Upper lobe of left lung (tissue), 6 donors: ENCODE measurements at regions not wholly inside any gene's neighbourhood (a gene's known extent, or its start where the extent isn't known, plus 50 kb on each side); places are given as distances from the start of the nearest gene placed in this dataset.

ENCODE experiments used
- ATAC-seq, 2 donors: fragments of 200-7000 bp; cut with Tn5 transposase; one replicate each; pipeline ENCODE4 v1.9.1; 2022; ENCODE audit warnings: mild to moderate bottlenecking in 2 of 2, moderate library complexity in 2 of 2; ENCODE audit not compliant: low FRiP score in 2 of 2
- DNase-seq, 2 donors: peaks; one replicate each; pipeline ENCODE4 v3.0.0-alpha.2; 2019 to 2020
- H3K27ac ChIP-seq, 4 donors: fragments of 200-600 bp; sonication (generic); one replicate each; pipeline ENCODE4 v1.5.1; 2016 to 2019
- H3K27me3 ChIP-seq, 4 donors: fragments of 200-600 bp; sonication (generic); one replicate each; pipeline ENCODE4 v1.5.1; 2017 to 2019
- H3K36me3 ChIP-seq, 4 donors: fragments of 200-600 bp; sonication (generic); one replicate each; pipeline ENCODE4 v1.5.1; 2016 to 2019
- H3K4me1 ChIP-seq, 4 donors: fragments of 200-600 bp; sonication (generic); one replicate each; pipeline ENCODE4 v1.5.1; 2018 to 2019
- H3K4me3 ChIP-seq, 4 donors: fragments of 200-600 bp; sonication (generic); one replicate each; pipeline ENCODE4 v1.5.1; 2017 to 2019; ENCODE audit warnings: mild to moderate bottlenecking in 2 of 4, moderate library complexity in 1 of 4
- H3K9me3 ChIP-seq, 4 donors: fragments of 200-600 bp; sonication (generic); one replicate each; pipeline ENCODE4 v1.5.1; 2018 to 2019
- EP300 ChIP-seq, 4 donors: sonication (generic); formaldehyde crosslinking; IDR thresholded peaks; one replicate each; pipeline ENCODE4 v1.5.1; 2017; ENCODE audit warnings: antibody characterized with exemption in 4 of 4, control low read depth in 2 of 4
- POLR2A ChIP-seq, 4 donors: fragments of 450-650 bp; IDR thresholded peaks; one replicate each; pipeline ENCODE4 v1.5.1; 2016 to 2017; ENCODE audit warnings: antibody characterized with exemption in 4 of 4, mild to moderate bottlenecking in 2 of 4
- POLR2AphosphoS5 ChIP-seq, 2 donors: sonication (generic); formaldehyde crosslinking; IDR thresholded peaks; one replicate each; pipeline ENCODE4 v1.5.1; 2017; ENCODE audit warnings: antibody characterized with exemption in 2 of 2
- WGBS, 2 donors: methylation state at CpG; one replicate each; pipeline ENCODE4 v1.1.5; 2017 to 2018; 5-methylcytosine and 5-hydroxymethylcytosine counted together
- TF ChIP-seq, protein P1 (sequence below), 6 experiments: fragments of 450-650 bp in 4 of 6; fragments of 200-600 bp in 2 of 6; sonication (generic) in 2 of 6; IDR thresholded peaks; one replicate each; pipeline ENCODE4 v1.5.1; 2016 to 2019; ENCODE audit warnings: antibody characterized with exemption in 6 of 6
- donor health status: DM: no; HTN: no; CAD: no; lungs with moderate emphysema.
- donor health status: DM: no; HTN: yes; CAD: no; lungs with severe emphysema.

DNA sequence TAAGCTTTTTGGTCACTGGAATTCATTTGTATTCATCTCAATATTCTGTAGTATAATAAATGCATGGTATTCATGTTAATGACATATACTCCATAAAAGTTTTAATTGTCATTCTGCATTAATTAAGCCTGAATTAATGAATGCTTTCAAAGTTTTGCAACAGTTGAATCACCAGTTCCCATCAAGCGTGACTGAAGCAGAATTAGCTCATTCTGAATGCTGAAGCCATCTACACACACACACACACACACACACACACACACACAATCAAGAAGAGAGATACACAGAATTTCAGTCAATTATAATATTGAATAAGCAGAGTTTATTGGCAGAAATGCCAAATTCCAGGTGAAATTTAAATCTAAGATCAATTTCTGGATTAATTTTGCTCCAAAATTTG, 252.1 kb upstream of the KCNMB2 start:
- Histone ChIP-seq H3K4me1 (no peaks in the 10 kb centered on the region), H3K9me3 (peaks cover 6 to 13% (median 10%) of the 10 kb centered on the region in 4 donors), H3K4me3 (no peak overlapping the region), H3K27me3 (no peaks in the 10 kb centered on the region), H3K27ac (no peak overlapping the region), H3K36me3 (no peaks in the 10 kb centered on the region)
- whole genome bisulfite sequencing, 2 donors = 86 to 100% methylated on average over 1 of the region's 1 CpG
- DNase-seq (no peak), ATAC-seq (no peak)
- TF ChIP-seq POLR2AphosphoS5 (IDR thresholded peaks at IDR 0.05) (no peak), POLR2A (IDR thresholded peaks at IDR 0.05) (no peak), EP300 (IDR thresholded peaks at IDR 0.05) (no peak)
- TF ChIP-seq, protein P1, sequence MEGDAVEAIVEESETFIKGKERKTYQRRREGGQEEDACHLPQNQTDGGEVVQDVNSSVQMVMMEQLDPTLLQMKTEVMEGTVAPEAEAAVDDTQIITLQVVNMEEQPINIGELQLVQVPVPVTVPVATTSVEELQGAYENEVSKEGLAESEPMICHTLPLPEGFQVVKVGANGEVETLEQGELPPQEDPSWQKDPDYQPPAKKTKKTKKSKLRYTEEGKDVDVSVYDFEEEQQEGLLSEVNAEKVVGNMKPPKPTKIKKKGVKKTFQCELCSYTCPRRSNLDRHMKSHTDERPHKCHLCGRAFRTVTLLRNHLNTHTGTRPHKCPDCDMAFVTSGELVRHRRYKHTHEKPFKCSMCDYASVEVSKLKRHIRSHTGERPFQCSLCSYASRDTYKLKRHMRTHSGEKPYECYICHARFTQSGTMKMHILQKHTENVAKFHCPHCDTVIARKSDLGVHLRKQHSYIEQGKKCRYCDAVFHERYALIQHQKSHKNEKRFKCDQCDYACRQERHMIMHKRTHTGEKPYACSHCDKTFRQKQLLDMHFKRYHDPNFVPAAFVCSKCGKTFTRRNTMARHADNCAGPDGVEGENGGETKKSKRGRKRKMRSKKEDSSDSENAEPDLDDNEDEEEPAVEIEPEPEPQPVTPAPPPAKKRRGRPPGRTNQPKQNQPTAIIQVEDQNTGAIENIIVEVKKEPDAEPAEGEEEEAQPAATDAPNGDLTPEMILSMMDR (IDR thresholded peaks at IDR 0.05) = no peak

DNA sequence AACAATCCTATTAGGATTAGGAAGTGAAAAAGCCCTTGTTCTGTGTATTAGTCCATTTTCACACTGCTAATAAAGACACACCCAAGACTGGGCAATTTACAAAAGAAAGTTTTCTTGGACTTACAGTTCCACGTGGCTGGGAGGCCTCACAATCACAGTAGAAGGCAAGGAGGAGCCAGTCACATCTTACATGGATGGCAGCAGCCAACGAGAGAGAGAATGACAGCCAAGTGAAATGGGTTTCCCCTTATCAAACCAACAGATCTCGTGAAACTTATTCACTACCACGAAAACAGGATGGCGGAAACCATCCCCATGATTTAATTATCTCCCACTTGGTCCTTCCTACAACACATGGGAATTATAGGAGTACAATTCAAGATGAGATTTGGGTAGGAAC, 248.2 kb upstream of the KCNMB2 start:
- no peak for DNase-seq
- no peaks in the 10 kb centered on the region for H3K4me1 ChIP-seq
- 84 to 88% methylated on average over 5 of the region's 5 CpGs for WGBS, 2 donors
- no peak overlapping the region for H3K27ac ChIP-seq
- no peaks in the 10 kb centered on the region for H3K36me3 ChIP-seq
- ATAC-seq = no peak
- H3K4me3 ChIP-seq = no peak overlapping the region
- no peaks in the 10 kb centered on the region for H3K27me3 ChIP-seq
- no peaks in the 10 kb centered on the region for H3K9me3 ChIP-seq
- TF ChIP-seq EP300 (IDR thresholded peaks at IDR 0.05) (no peak), POLR2A (IDR thresholded peaks at IDR 0.05) (no peak), POLR2AphosphoS5 (IDR thresholded peaks at IDR 0.05) (no peak)
- TF ChIP-seq, protein P1 (IDR thresholded peaks at IDR 0.05) = no peak

GRCh38 chr3:178289544-178290160, 246.6 kb upstream of the KCNMB2 start:
- H3K27ac ChIP-seq = no peak overlapping the region
- no peak overlapping the region for H3K4me3 ChIP-seq
- no peaks in the 10 kb centered on the region for H3K36me3 ChIP-seq
- DNase-seq (no peak), ATAC-seq (peak in 1 of 2 donors; percentile 59)
- WGBS, 2 donors = 37 to 44% methylated on average over 6 of the region's 6 CpGs
- TF ChIP-seq EP300 (IDR thresholded peaks at IDR 0.05) = no peak
- no peak for TF ChIP-seq POLR2A (IDR thresholded peaks at IDR 0.05)
- peak; percentile 26 to 39 for TF ChIP-seq POLR2AphosphoS5 (IDR thresholded peaks at IDR 0.05)
- H3K27me3 ChIP-seq = no peaks in the 10 kb centered on the region
- H3K9me3 ChIP-seq = no peaks in the 10 kb centered on the region
- no peaks in the 10 kb centered on the region for H3K4me1 ChIP-seq

DNA sequence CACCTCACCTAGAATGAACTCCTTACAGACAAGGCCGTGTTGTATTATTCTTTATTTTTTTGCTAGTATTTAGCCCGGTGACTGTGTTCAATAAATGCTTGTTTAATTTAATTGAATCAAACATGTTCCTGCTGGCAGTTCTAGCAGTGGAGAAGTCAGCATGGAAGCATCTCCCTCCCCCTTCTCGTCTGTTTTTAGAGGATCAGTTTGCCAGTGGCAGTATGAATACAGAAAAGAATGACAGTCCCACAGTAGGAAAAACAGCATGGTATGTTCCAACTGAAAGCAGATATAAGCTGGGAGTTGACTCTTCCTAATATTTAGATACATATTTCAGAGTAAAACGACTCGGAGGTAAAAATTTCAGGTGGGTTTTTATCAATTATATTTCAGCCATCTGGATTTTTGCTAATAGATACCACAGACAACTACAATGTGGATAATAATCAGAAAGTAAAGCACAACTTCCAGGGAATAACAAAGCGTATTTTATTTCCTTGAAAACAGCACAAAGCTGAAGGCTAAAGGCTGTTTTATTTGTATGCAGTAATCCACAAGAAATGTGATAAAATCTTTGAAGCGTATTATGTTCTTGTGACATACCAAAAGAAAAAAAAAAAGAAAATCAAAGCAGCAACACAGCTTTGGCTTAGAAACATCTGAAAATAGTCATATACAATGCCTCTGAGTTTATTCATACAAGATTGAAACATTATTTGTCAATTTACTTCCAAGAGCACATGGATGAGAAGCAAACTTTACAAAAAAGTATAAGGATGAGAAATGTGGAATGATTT, 244.5 kb upstream of the KCNMB2 start:
- ATAC-seq (no peak), DNase-seq (no peak)
- Histone ChIP-seq H3K27me3 (no peaks in the 10 kb centered on the region), H3K4me1 (no peaks in the 10 kb centered on the region), H3K36me3 (no peaks in the 10 kb centered on the region), H3K9me3 (no peaks in the 10 kb centered on the region), H3K27ac (no peak overlapping the region), H3K4me3 (no peak overlapping the region)
- 85% methylated on average over 7 of the region's 7 CpGs for WGBS, 2 donors
- TF ChIP-seq POLR2A (IDR thresholded peaks at IDR 0.05) (no peak), POLR2AphosphoS5 (IDR thresholded peaks at IDR 0.05) (no peak), EP300 (IDR thresholded peaks at IDR 0.05) (no peak)
- TF ChIP-seq, protein P1 (IDR thresholded peaks at IDR 0.05) = no peak

- 96 to 97% methylated on average over 2 of the region's 2 CpGs for WGBS, 2 donors
- Histone ChIP-seq H3K27ac (no peak overlapping the region), H3K4me3 (no peak overlapping the region), H3K27me3 (no peaks in the 10 kb centered on the region), H3K9me3 (no peaks in the 10 kb centered on the region), H3K4me1 (no peaks in the 10 kb centered on the region), H3K36me3 (no peaks in the 10 kb centered on the region)
- no peak for TF ChIP-seq POLR2AphosphoS5 (IDR thresholded peaks at IDR 0.05)
- TF ChIP-seq, protein P1 (IDR thresholded peaks at IDR 0.05) = no peak
- no peak for TF ChIP-seq POLR2A (IDR thresholded peaks at IDR 0.05)
- TF ChIP-seq EP300 (IDR thresholded peaks at IDR 0.05) = no peak
- no peak for DNase-seq
- ATAC-seq = peak in 1 of 2 donors; percentile 73
Measured at GRCh38 chr3:178295292-178295912, 240.8 kb upstream of the KCNMB2 start.
